ENCODE measurements at regions not wholly inside any gene's neighbourhood (a gene's known extent, or its start where the extent isn't known, plus 50 kb on each side); places are given as distances from the start of the nearest gene placed in this dataset.

DNA sequence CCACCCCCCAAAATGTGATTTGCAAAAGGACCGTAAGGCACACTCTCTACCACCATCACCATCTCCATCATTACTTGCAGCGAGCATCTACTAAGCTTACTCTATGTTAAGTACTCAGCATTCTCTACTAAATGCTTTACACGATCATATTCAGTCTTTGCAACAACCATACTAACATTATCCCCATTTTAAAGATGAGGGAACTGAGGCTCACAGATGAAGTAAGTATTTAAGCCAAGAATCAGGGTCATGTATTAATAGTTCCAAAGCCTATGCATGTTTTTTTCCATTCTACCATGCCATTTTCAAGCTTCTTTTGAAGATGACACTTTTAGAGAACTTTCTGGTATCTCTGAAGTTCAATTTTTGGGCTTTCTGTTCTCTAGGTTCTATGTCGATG is 121.7 kb upstream of the ANKRD55 start:
- Histone ChIP-seq H3K4me3 (ENCODE audit: low read depth in 1 of 2, low read length in 1 of 2) (no peak overlapping the region), H3K36me3 (no peaks in the 10 kb centered on the region), H3K27ac (no peak overlapping the region), H3K27me3 (peaks cover 1% of the 10 kb centered on the region), H3K9me3 (no peaks in the 10 kb centered on the region), H3K4me1 (ENCODE audit: control insufficient read depth in 1 of 2, insufficient read depth in 1 of 2, low read depth in 1 of 2, low read length in 1 of 2) (no peaks in the 10 kb centered on the region)
- TF ChIP-seq, protein P1, sequence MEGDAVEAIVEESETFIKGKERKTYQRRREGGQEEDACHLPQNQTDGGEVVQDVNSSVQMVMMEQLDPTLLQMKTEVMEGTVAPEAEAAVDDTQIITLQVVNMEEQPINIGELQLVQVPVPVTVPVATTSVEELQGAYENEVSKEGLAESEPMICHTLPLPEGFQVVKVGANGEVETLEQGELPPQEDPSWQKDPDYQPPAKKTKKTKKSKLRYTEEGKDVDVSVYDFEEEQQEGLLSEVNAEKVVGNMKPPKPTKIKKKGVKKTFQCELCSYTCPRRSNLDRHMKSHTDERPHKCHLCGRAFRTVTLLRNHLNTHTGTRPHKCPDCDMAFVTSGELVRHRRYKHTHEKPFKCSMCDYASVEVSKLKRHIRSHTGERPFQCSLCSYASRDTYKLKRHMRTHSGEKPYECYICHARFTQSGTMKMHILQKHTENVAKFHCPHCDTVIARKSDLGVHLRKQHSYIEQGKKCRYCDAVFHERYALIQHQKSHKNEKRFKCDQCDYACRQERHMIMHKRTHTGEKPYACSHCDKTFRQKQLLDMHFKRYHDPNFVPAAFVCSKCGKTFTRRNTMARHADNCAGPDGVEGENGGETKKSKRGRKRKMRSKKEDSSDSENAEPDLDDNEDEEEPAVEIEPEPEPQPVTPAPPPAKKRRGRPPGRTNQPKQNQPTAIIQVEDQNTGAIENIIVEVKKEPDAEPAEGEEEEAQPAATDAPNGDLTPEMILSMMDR (IDR thresholded peaks at IDR 0.05) = no peak

DNA sequence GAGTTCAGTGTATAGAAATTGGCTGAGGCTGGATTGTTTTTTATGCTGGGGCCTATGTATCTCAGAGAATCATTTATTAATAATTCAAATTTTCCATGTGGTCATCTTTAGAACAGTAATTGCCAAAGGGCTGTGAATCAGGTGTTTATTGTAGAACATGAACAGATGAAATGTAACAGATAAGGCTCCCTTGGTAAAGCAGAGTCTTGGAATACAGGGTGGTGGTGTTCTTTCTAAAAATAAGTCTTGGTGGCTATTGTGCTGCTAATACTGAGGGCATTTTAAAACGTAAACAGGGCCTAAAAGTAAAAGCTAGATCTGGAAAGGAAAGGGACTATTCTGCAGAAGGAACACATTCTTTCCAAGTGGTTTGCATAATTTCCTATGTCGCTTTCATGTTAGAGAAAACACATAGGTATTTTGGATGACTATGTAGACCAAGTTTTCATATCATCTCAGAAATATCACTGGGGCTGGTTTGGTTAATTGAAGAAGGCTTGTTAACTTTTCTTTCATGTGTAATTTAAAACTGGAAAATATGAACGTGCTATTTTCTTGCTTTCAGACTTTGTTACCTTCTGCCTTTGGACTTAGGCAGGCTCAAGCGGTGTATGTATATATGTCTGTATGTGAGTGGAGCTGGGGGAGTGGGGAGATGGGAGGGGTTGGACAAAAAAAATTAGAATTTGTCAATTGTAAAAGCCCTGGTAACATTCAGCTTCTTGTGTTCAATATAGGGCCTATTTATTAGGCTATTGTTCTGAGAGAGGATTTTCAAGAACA is 119.9 kb upstream of the ANKRD55 start:
- Histone ChIP-seq H3K27ac (no peak overlapping the region), H3K27me3 (no peaks in the 10 kb centered on the region), H3K9me3 (no peaks in the 10 kb centered on the region), H3K36me3 (no peaks in the 10 kb centered on the region), H3K4me1 (ENCODE audit: control insufficient read depth in 1 of 2, insufficient read depth in 1 of 2, low read depth in 1 of 2, low read length in 1 of 2) (no peaks in the 10 kb centered on the region), H3K4me3 (ENCODE audit: low read depth in 1 of 2, low read length in 1 of 2) (no peak overlapping the region)
- TF ChIP-seq, protein P1 (IDR thresholded peaks at IDR 0.05) = no peak

DNA sequence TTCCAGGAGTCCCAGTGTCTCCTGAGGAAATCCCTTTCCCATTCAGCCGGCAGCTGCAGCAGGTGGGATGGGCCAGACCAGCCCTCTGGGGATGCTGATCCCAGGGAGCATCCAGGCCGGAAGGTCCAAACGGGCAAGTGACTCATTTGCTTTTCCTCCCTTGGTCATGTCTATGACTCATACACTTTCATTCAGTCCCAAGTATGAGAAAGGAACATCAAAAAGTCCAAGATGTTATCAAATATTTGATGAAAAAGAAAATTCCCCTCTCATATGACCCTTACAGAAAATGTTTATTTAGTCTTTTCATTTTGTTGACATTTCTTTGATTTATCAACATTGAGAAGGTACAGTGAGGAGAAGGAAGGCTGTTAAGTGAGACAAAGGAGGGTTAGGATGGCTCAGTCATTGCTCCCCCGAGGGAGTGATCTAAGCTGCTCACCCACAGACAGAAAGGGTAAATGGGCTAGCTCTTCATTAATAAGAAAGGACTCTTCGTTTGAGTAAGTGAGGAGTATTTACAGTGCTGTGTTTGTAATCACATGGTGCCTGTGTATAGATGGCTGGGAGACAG is 117.6 kb upstream of the ANKRD55 start:
- Histone ChIP-seq H3K9me3 (no peaks in the 10 kb centered on the region), H3K27me3 (no peaks in the 10 kb centered on the region), H3K4me3 (ENCODE audit: low read depth in 1 of 2, low read length in 1 of 2) (no peak overlapping the region), H3K36me3 (no peaks in the 10 kb centered on the region), H3K4me1 (ENCODE audit: control insufficient read depth in 1 of 2, insufficient read depth in 1 of 2, low read depth in 1 of 2, low read length in 1 of 2) (no peaks in the 10 kb centered on the region), H3K27ac (no peak overlapping the region)
- TF ChIP-seq, protein P1 (IDR thresholded peaks at IDR 0.05) = no peak

DNA sequence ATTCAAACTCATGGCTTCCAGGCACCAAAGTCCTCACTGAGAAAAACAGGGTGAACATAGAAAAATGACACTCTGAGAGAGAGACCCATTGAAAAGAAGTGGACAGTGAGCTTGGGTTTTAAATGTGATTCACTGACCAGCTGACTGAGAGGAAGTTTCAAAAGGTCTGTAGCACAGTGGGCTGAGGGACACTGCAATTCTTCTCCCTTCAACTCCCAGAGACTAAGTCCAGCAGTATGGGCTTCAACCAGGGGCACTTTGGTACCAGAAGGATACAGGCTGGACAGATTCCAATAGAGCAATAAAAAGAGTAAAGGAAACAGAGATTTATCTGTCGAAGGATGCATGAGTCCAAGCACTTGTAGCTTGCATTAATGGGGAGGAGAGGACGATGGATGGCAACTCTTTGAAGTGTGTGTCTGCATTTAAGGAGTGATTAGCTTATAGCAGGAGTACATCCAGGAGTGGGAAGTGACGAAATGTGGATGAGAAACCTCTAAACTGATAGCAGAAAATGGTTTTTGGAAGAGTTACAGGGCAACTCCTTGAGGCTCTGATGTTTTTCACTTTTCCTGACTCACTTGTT is 117.0 kb upstream of the ANKRD55 start:
- no peak overlapping the region for H3K4me3 ChIP-seq (ENCODE audit: low read depth in 1 of 2, low read length in 1 of 2)
- TF ChIP-seq, protein P1 (IDR thresholded peaks at IDR 0.05) = no peak
- H3K4me1 ChIP-seq (ENCODE audit: control insufficient read depth in 1 of 2, insufficient read depth in 1 of 2, low read depth in 1 of 2, low read length in 1 of 2) = no peaks in the 10 kb centered on the region
- no peaks in the 10 kb centered on the region for H3K36me3 ChIP-seq
- H3K27me3 ChIP-seq = no peaks in the 10 kb centered on the region
- H3K27ac ChIP-seq = no peak overlapping the region
- no peaks in the 10 kb centered on the region for H3K9me3 ChIP-seq

DNA sequence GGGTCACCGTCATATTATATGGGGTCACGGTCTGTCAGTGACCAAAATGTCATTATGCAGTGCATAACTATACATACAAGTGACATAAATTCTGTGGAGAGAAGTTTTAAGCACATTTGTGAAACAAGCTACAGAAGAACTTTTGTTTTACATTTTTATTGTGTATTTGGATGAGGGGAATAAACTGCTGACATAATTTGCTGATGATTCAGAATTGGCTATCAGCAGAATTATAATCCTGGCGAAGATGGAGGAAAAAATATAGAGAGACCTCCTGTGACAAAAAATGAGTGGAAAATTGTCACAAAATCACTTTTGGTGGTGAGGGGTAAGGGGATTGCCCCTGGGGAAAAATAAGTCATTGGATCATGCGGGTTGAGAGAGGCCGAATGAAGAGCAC is 116.3 kb upstream of the ANKRD55 start:
- Histone ChIP-seq H3K27ac (no peak overlapping the region), H3K4me3 (ENCODE audit: low read depth in 1 of 2, low read length in 1 of 2) (no peak overlapping the region)

More for the DNA sequence above, 116.3 kb upstream of the ANKRD55 start:
- Histone ChIP-seq H3K4me1 (ENCODE audit: control insufficient read depth in 1 of 2, insufficient read depth in 1 of 2, low read depth in 1 of 2, low read length in 1 of 2) (no peaks in the 10 kb centered on the region), H3K27me3 (no peaks in the 10 kb centered on the region), H3K36me3 (no peaks in the 10 kb centered on the region), H3K9me3 (no peaks in the 10 kb centered on the region)
- TF ChIP-seq, protein P1 (IDR thresholded peaks at IDR 0.05) = no peak

Data from neutrophil (primary cell).